ENCODE measurements at regions not wholly inside any gene's neighbourhood (a gene's known extent, or its start where the extent isn't known, plus 50 kb on each side); places are given as distances from the start of the nearest gene placed in this dataset.

DNA sequence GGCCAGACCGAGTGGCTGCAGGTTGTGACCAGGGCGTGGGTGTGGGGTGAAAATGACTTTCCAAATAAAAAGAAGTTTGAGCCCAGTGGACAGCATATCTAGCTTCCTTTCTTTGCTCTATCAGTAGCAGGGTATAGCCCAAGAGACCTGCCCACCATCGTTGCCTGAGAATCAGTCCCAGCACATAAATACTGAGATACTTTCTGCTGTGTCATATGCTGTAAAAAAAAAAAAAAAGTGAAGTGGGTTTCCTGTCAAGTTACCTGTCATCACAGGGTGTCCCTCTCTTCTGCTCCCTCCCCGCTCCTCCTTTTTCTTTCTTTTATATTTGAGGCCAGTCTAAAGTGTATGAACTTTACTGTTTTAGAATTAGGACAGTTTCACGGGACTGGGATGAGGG, 330.3 kb upstream of the BOD1L1 start:
- Histone ChIP-seq H3K27ac (peak overlapping the region; percentile 72), H3K9ac (no peak overlapping the region)

DNA sequence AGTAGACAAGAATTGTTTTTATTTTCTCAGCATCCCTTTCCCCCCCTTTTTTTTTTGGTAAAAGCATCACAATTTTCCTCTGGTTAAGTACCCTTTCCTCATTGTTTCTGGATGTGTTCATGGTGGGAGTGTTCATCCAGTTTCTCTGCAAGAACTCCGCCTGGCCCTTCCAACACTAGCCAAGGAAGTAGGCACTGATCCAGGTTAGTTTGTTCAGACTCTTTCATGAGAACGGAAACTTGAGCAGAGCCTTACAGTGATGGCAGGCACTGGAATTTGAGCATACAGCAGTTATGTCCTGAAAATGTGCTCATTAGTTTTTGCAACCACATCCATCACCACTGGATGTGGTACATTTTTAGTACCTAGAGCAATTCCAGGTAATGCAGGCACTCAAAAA, 336.1 kb upstream of the BOD1L1 start:
- TF ChIP-seq CTCF (IDR thresholded peaks at IDR 0.05), result no peak
- no peaks in the 10 kb centered on the region for H3K79me2 ChIP-seq
- H3K9ac ChIP-seq, result no peak overlapping the region

More for the DNA sequence above, 330.3 kb upstream of the BOD1L1 start:
- Histone ChIP-seq H3K4me1 (peaks cover 35% of the 10 kb centered on the region), H2AFZ (no peak overlapping the region), H3K9me3 (ENCODE audit: control insufficient read depth, low read length) (no peaks in the 10 kb centered on the region), H3K27me3 (ENCODE audit: control insufficient read depth, insufficient read depth, low read length) (no peaks in the 10 kb centered on the region), H3K4me2 (ENCODE audit: low read length) (no peak overlapping the region), H3K79me2 (no peaks in the 10 kb centered on the region), H3K4me3 (ENCODE audit: low read depth, low read length) (no peak overlapping the region), H3K36me3 (ENCODE audit: control insufficient read depth, insufficient read depth, low read length) (no peaks in the 10 kb centered on the region)
- TF ChIP-seq CTCF (IDR thresholded peaks at IDR 0.05), result no peak

GRCh38 chr4:13966231-13967195, 339.0 kb upstream of the BOD1L1 start:
- no peak overlapping the region for H2AFZ ChIP-seq
- no peaks in the 10 kb centered on the region for H3K79me2 ChIP-seq
- H3K27ac ChIP-seq, result peak overlapping the region; percentile 73
- no peak for TF ChIP-seq CTCF (IDR thresholded peaks at IDR 0.05)
- H3K4me2 ChIP-seq (ENCODE audit: low read length), result no peak overlapping the region
- H3K27me3 ChIP-seq (ENCODE audit: control insufficient read depth, insufficient read depth, low read length), result no peaks in the 10 kb centered on the region
- peaks cover 31% of the 10 kb centered on the region for H3K4me1 ChIP-seq
- H3K9ac ChIP-seq, result no peak overlapping the region
- no peaks in the 10 kb centered on the region for H3K9me3 ChIP-seq (ENCODE audit: control insufficient read depth, low read length)
- no peak overlapping the region for H3K4me3 ChIP-seq (ENCODE audit: low read depth, low read length)
- no peaks in the 10 kb centered on the region for H3K36me3 ChIP-seq (ENCODE audit: control insufficient read depth, insufficient read depth, low read length)

More for the DNA sequence above, 336.1 kb upstream of the BOD1L1 start:
- Histone ChIP-seq H3K4me1 (peaks cover 20% of the 10 kb centered on the region), H3K4me2 (ENCODE audit: low read length) (no peak overlapping the region), H2AFZ (no peak overlapping the region), H3K27me3 (ENCODE audit: control insufficient read depth, insufficient read depth, low read length) (no peaks in the 10 kb centered on the region), H3K27ac (peak overlapping the region; percentile 32), H3K36me3 (ENCODE audit: control insufficient read depth, insufficient read depth, low read length) (no peaks in the 10 kb centered on the region), H3K4me3 (ENCODE audit: low read depth, low read length) (no peak overlapping the region), H3K9me3 (ENCODE audit: control insufficient read depth, low read length) (no peaks in the 10 kb centered on the region)

DNA sequence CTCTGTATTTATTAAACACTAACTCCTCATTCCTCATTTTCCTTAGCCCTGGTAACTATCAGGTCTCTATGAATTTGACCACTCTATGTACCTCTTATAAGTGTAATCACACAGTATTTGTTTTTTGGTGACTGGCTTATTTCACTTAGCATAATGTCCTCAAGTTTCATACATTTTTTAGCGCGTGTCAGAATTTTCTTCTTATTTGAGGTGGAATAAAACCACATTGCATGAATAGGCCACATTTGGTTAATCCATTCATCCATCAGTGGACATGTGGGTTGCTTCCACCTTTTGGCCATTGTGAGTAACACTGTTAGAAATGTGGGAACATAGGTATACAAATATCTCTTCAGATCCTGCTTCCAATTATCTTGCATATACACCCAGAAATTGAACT, 341.2 kb upstream of the BOD1L1 start:
- H3K9ac ChIP-seq, result no peak overlapping the region
- no peak for TF ChIP-seq CTCF (IDR thresholded peaks at IDR 0.05)
- no peaks in the 10 kb centered on the region for H3K27me3 ChIP-seq (ENCODE audit: control insufficient read depth, insufficient read depth, low read length)
- peaks cover 38% of the 10 kb centered on the region for H3K4me1 ChIP-seq
- no peaks in the 10 kb centered on the region for H3K36me3 ChIP-seq (ENCODE audit: control insufficient read depth, insufficient read depth, low read length)
- no peak overlapping the region for H2AFZ ChIP-seq
- no peak overlapping the region for H3K4me2 ChIP-seq (ENCODE audit: low read length)
- H3K27ac ChIP-seq, result no peak overlapping the region
- H3K9me3 ChIP-seq (ENCODE audit: control insufficient read depth, low read length), result no peaks in the 10 kb centered on the region
- H3K4me3 ChIP-seq (ENCODE audit: low read depth, low read length), result no peak overlapping the region
- H3K79me2 ChIP-seq, result peaks cover under 1% of the 10 kb centered on the region
